ENCODE measurements at regions not wholly inside any gene's neighbourhood (a gene's known extent, or its start where the extent isn't known, plus 50 kb on each side); places are given as distances from the start of the nearest gene placed in this dataset.

GRCh38 chr17:70879401-70879800, 710.1 kb downstream of the KCNJ2 start:
- no peak for TF ChIP-seq CTCF (IDR thresholded peaks at IDR 0.05)
- no peak for TF ChIP-seq POLR2A (IDR thresholded peaks at IDR 0.05)

Measured in uterus (tissue), 2 donors.